ENCODE measurements at regions not wholly inside any gene's neighbourhood (a gene's known extent, or its start where the extent isn't known, plus 50 kb on each side); places are given as distances from the start of the nearest gene placed in this dataset.

DNA sequence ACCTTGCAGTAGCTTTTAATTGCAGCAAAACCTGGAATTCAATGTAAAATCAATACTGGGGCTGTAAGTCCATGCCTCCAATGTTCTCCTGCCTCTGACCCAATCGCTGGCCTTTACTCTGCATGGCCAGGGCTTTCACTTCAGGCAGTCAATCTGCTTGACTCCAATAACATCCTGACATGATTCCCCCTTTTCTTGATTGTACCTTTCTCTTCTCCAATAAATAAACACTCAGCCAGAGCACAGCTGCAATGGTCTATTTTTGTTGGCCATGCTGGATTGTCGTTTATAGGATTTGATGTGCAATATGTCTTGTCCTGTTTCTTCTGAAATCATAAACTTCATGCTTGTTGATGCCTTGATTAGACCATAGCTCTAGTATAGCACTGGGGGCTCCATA is 97.8 kb upstream of the COL1A2 start:
- no peak overlapping the region for H3K4me3 ChIP-seq
- no peaks in the 10 kb centered on the region for H3K36me3 ChIP-seq (ENCODE audit: insufficient read depth, low read length)
- DNase-seq (ENCODE audit: low read depth, low spot score), result no peak
- no peaks in the 10 kb centered on the region for H3K9me3 ChIP-seq (ENCODE audit: low read depth, low read length)
- H3K9ac ChIP-seq (ENCODE audit: insufficient read length), result no peak overlapping the region
- no peak for TF ChIP-seq FOXP2 (optimal IDR thresholded peaks at IDR 0.05; ENCODE audit: control extremely low read depth, extremely low read length, insufficient read depth)
- no peak for TF ChIP-seq POLR2AphosphoS5 (IDR thresholded peaks at IDR 0.05; ENCODE audit: borderline replicate concordance, low read depth, low read length)
- TF ChIP-seq EZH2 (IDR thresholded peaks at IDR 0.05), result no peak
- H3K27ac ChIP-seq, result no peak overlapping the region

DNA sequence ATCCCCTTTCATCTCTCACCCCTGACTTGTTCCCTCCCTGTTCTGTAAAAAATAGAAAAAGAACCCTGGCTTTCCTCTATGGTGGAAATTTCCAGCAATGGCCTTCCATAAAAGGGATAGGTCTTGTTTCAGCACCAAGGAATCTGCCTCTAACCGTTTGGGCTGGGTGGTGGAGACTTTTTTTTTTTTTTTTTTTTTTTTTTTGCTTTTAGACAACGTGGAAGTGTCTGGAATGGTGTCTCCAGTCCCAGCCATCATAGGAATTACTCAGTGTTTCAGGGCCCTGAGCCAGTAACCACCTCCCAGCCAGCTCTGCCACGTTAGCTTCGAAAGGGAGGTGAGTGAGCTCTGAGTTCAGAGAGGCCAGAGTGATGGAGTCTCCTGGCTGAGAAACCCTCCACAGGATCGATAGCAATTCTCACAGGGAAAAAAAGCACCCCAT is 97.3 kb upstream of the COL1A2 start:
- TF ChIP-seq POLR2AphosphoS5 (IDR thresholded peaks at IDR 0.05; ENCODE audit: borderline replicate concordance, low read depth, low read length), result no peak
- TF ChIP-seq EZH2 (IDR thresholded peaks at IDR 0.05), result no peak
- no peak for TF ChIP-seq FOXP2 (optimal IDR thresholded peaks at IDR 0.05; ENCODE audit: control extremely low read depth, extremely low read length, insufficient read depth)
- Histone ChIP-seq H3K9me3 (ENCODE audit: low read depth, low read length) (no peaks in the 10 kb centered on the region), H3K4me3 (no peak overlapping the region), H3K27ac (no peak overlapping the region), H3K9ac (ENCODE audit: insufficient read length) (no peak overlapping the region), H3K36me3 (ENCODE audit: insufficient read depth, low read length) (no peaks in the 10 kb centered on the region)
- no peak for DNase-seq (ENCODE audit: low read depth, low spot score)

DNA sequence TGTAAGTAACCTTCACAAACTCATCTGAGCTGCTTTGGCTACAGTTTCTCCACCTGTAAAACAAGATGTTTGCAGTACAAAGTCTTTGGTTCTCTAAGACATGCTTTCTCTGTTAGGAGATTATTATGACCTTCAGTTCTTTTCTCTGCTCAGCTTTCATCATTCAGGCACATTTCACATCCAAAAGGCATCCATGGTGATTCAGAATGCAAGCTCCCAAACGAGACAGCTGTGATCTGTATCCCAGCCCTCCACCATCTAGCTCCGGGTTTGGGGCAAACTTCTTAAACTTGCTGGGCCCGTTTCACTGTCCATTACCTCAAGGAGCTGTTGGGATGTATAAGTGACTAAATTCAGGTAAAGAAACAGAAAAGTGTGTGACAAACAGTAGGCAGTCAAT is 95.8 kb upstream of the COL1A2 start:
- TF ChIP-seq EZH2 (IDR thresholded peaks at IDR 0.05), result no peak
- no peak for TF ChIP-seq POLR2AphosphoS5 (IDR thresholded peaks at IDR 0.05; ENCODE audit: borderline replicate concordance, low read depth, low read length)
- no peak for TF ChIP-seq FOXP2 (optimal IDR thresholded peaks at IDR 0.05; ENCODE audit: control extremely low read depth, extremely low read length, insufficient read depth)
- no peak overlapping the region for H3K27ac ChIP-seq
- no peaks in the 10 kb centered on the region for H3K36me3 ChIP-seq (ENCODE audit: insufficient read depth, low read length)
- no peak overlapping the region for H3K9ac ChIP-seq (ENCODE audit: insufficient read length)
- DNase-seq (ENCODE audit: low read depth, low spot score), result no peak
- H3K4me3 ChIP-seq, result no peak overlapping the region
- no peaks in the 10 kb centered on the region for H3K9me3 ChIP-seq (ENCODE audit: low read depth, low read length)

DNA sequence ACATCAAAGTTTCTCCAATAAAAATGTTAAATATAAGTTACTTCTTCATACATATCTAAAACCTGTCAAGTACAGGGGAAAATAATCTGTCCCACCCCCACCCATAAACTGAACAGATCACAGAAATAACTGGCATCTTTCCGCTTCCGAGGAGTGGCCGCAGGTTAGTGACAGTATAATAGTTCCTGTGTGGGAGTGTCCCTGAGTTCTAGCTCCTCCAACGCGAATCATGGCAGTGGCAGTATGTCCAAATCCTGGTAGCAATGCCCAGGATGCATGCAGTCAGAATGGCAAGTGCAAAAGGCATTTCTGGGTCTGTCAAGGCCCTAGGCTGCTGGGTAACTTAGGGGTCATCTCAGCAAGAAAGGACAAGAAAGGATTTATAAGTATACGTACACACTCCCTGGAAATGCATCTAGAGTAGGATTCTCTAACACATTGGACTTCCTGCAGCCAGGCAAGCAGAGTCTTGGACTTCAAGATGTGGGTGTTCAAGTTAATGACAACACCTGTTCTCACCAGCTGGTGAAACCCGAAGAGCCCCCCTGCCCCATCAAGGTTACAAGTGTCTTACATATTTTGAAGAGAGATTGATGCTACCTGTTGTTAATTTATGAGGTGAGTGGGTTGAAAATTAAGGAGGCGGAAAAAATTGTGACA is 94.4 kb upstream of the COL1A2 start:
- DNase-seq (ENCODE audit: low read depth, low spot score), result no peak
- Histone ChIP-seq H3K9ac (ENCODE audit: insufficient read length) (no peak overlapping the region), H3K36me3 (ENCODE audit: insufficient read depth, low read length) (no peaks in the 10 kb centered on the region), H3K9me3 (ENCODE audit: low read depth, low read length) (no peaks in the 10 kb centered on the region), H3K4me3 (no peak overlapping the region), H3K27ac (no peak overlapping the region)
- TF ChIP-seq FOXP2 (optimal IDR thresholded peaks at IDR 0.05; ENCODE audit: control extremely low read depth, extremely low read length, insufficient read depth), result no peak
- TF ChIP-seq EZH2 (IDR thresholded peaks at IDR 0.05), result no peak
- TF ChIP-seq POLR2AphosphoS5 (IDR thresholded peaks at IDR 0.05; ENCODE audit: borderline replicate concordance, low read depth, low read length), result no peak

DNA sequence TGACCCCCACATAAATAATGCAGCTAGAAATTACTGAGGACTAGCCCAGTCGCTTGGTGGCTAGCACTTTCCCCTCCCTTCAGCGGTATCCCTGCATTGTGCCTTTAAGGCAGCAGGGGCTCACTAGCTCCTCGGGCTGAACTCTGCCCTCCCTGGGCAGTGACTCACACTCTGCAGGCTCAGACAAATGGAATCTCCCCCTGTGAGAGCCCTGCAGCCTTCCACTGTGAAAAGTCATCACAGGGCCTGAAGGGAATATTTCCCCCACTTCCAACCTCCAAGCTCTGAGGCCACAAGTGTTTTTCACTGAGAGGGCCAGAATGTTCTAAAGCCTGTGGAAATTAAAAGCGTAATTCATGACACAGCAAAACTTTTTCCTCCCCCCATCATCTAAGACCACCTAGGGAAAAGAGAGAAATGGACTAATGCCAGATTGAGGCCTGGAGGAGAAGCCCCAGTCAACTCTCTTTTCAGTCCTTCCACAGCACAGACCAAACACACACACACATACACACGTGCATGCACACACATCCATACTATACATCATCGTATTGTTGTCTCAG is 93.6 kb upstream of the COL1A2 start:
- Histone ChIP-seq H3K4me3 (no peak overlapping the region), H3K27ac (peak overlapping the region; percentile 22; the same call in 1 of the 2 replicates), H3K36me3 (ENCODE audit: insufficient read depth, low read length) (no peaks in the 10 kb centered on the region), H3K9me3 (ENCODE audit: low read depth, low read length) (no peaks in the 10 kb centered on the region), H3K9ac (ENCODE audit: insufficient read length) (no peak overlapping the region)
- TF ChIP-seq POLR2AphosphoS5 (IDR thresholded peaks at IDR 0.05; ENCODE audit: borderline replicate concordance, low read depth, low read length) (no peak), FOXP2 (optimal IDR thresholded peaks at IDR 0.05; ENCODE audit: control extremely low read depth, extremely low read length, insufficient read depth) (no peak), EZH2 (IDR thresholded peaks at IDR 0.05) (no peak)
- DNase-seq (ENCODE audit: low read depth, low spot score), result no peak

DNA sequence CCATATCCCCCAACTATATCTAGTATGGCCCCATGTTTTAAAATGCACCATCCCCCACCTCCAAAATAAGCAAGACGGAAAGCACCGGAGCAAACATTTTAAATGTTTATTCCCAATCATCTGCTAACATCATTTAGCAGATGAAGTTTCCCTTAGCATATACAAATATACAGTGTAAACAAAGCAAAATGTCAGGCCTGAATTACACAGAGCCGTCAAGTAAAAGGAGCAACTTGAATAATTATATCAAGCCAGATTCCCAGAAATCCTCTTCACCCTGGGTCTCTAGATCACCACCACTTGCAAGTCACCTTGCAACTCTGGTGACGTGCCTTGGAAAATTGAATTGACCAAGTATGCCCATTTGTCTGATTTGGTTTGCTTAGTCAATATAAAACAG is 91.6 kb upstream of the COL1A2 start:
- Histone ChIP-seq H3K36me3 (ENCODE audit: insufficient read depth, low read length) (no peaks in the 10 kb centered on the region), H3K9me3 (ENCODE audit: low read depth, low read length) (no peaks in the 10 kb centered on the region), H3K4me3 (peak overlapping the region; percentile 54; the same call in 1 of the 2 replicates), H3K9ac (ENCODE audit: insufficient read length) (no peak overlapping the region), H3K27ac (peak overlapping the region; percentile 85)
- TF ChIP-seq EZH2 (IDR thresholded peaks at IDR 0.05) (no peak), POLR2AphosphoS5 (IDR thresholded peaks at IDR 0.05; ENCODE audit: borderline replicate concordance, low read depth, low read length) (no peak), FOXP2 (optimal IDR thresholded peaks at IDR 0.05; ENCODE audit: control extremely low read depth, extremely low read length, insufficient read depth) (no peak)
- DNase-seq (ENCODE audit: low read depth, low spot score), result no peak

DNA sequence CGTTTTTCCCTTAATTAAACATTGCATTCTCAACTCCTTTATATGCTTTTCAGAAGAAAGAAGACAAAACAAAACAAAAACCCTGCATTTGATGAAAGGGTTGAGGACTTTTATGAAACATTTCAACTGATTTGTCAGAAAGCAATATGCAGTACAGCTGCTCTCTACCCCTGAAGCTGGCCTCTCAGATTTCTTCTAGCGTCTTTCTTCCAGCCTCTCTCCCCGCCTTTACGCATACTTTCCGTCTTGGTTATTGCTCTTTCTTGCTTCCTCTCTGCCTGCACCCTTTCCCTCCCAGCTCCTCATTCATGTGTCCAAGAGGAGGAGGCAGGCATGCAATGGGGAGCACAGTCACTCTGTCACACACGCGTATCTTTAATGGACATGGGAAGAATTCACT is 91.0 kb upstream of the COL1A2 start:
- Histone ChIP-seq H3K36me3 (ENCODE audit: insufficient read depth, low read length) (no peaks in the 10 kb centered on the region), H3K27ac (peak overlapping the region; percentile 85), H3K9ac (ENCODE audit: insufficient read length) (peak overlapping the region; percentile 52), H3K9me3 (ENCODE audit: low read depth, low read length) (no peaks in the 10 kb centered on the region), H3K4me3 (peak overlapping the region; percentile 54)
- TF ChIP-seq POLR2AphosphoS5 (IDR thresholded peaks at IDR 0.05; ENCODE audit: borderline replicate concordance, low read depth, low read length), result no peak
- TF ChIP-seq EZH2 (IDR thresholded peaks at IDR 0.05), result no peak
- TF ChIP-seq FOXP2 (optimal IDR thresholded peaks at IDR 0.05; ENCODE audit: control extremely low read depth, extremely low read length, insufficient read depth), result no peak
- no peak for DNase-seq (ENCODE audit: low read depth, low spot score)

DNA sequence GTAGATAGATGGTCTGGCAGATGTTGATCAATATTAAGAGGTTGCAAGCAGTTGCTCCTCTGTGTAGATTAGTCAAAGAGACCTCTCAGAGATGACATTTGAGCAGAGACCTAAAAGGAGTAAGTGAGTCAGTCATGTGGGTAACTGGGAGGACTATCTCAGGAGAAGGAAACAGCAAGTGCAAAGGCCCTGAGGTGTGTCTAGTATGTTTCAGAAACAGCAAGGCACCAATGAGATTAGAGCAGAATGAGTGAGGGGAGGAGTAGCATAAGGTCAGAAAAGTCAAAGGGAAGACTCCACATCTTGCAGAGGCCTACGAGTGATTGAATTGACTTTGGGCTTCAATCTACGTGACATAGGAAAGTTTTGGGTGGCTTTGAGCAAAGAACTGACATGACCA is 89.8 kb upstream of the COL1A2 start:
- TF ChIP-seq EZH2 (IDR thresholded peaks at IDR 0.05) (no peak), FOXP2 (optimal IDR thresholded peaks at IDR 0.05; ENCODE audit: control extremely low read depth, extremely low read length, insufficient read depth) (no peak), POLR2AphosphoS5 (IDR thresholded peaks at IDR 0.05; ENCODE audit: borderline replicate concordance, low read depth, low read length) (no peak)
- Histone ChIP-seq H3K36me3 (ENCODE audit: insufficient read depth, low read length) (no peaks in the 10 kb centered on the region), H3K9ac (ENCODE audit: insufficient read length) (no peak overlapping the region), H3K27ac (no peak overlapping the region), H3K9me3 (ENCODE audit: low read depth, low read length) (no peaks in the 10 kb centered on the region), H3K4me3 (no peak overlapping the region)
- DNase-seq (ENCODE audit: low read depth, low spot score), result no peak

Measured in SK-N-MC (cell line).